ENCODE measurements at regions not wholly inside any gene's neighbourhood (a gene's known extent, or its start where the extent isn't known, plus 50 kb on each side); places are given as distances from the start of the nearest gene placed in this dataset.

DNA sequence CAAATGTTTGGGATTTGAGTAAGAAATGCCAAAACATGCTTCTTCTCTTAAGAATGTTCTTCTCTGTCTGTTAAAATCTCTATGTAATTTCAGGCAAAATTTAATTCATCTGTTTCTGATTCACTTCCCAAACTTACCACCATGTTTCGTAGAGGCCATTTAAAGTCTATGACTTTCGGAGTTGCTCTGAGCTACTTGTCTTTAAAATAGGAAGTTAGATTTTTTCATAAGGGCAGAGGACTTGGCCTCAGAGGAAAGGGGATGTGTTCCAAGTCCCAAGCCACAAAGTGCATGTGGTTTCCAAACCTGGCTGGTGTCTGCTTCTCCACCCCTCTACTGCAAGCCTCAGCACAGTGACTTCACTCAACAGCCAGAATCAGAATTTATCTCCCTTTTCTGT is 111.3 kb upstream of the ADRA1B start:
- TF ChIP-seq POLR2AphosphoS5 (IDR thresholded peaks at IDR 0.05; ENCODE audit: insufficient read depth, low read depth, low read length) (no peak), POLR2A (IDR thresholded peaks at IDR 0.05; ENCODE audit: low read depth, low read length) (no peak)
- TF ChIP-seq, protein P1, sequence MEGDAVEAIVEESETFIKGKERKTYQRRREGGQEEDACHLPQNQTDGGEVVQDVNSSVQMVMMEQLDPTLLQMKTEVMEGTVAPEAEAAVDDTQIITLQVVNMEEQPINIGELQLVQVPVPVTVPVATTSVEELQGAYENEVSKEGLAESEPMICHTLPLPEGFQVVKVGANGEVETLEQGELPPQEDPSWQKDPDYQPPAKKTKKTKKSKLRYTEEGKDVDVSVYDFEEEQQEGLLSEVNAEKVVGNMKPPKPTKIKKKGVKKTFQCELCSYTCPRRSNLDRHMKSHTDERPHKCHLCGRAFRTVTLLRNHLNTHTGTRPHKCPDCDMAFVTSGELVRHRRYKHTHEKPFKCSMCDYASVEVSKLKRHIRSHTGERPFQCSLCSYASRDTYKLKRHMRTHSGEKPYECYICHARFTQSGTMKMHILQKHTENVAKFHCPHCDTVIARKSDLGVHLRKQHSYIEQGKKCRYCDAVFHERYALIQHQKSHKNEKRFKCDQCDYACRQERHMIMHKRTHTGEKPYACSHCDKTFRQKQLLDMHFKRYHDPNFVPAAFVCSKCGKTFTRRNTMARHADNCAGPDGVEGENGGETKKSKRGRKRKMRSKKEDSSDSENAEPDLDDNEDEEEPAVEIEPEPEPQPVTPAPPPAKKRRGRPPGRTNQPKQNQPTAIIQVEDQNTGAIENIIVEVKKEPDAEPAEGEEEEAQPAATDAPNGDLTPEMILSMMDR (IDR thresholded peaks at IDR 0.05; ENCODE audit: extremely low read depth in 1 of 2, insufficient read depth in 1 of 2, low read depth in 1 of 2, low read length in 2 of 2): no peak
